Colonic mucosa (tissue), 4 donors: ENCODE measurements at regions not wholly inside any gene's neighbourhood (a gene's known extent, or its start where the extent isn't known, plus 50 kb on each side); places are given as distances from the start of the nearest gene placed in this dataset.

ENCODE experiments used
- DNase-seq: peaks from one replicate; pipeline ENCODE4 v3.0.0-alpha.2; 2020
- H3K27ac ChIP-seq: fragments of 200-600 bp; one replicate; pipeline ENCODE4 v1.8.0; 2021
- H3K27me3 ChIP-seq: fragments of 200-600 bp; one replicate; pipeline ENCODE4 v1.8.0; 2021
- H3K36me3 ChIP-seq: fragments of 200-600 bp; one replicate; pipeline ENCODE4 v1.8.0; 2021
- H3K4me1 ChIP-seq: fragments of 200-600 bp; one replicate; pipeline ENCODE4 v1.8.0; 2021; ENCODE audit warnings: mild to moderate bottlenecking
- H3K4me3 ChIP-seq: fragments of 200-600 bp; one replicate; pipeline ENCODE4 v1.8.0; 2021
- H3K9ac ChIP-seq, 2 donors: one replicate each; pipeline ENCODE4 v1.7.0; 2013; ENCODE audit warnings: control low read depth in 2 of 2, low read depth in 2 of 2, low read length in 2 of 2
- H3K9me3 ChIP-seq: fragments of 200-600 bp; one replicate; pipeline ENCODE4 v1.8.0; 2021
- intact Hi-C: fragments of 100-400 bp; cut with DNase I; formaldehyde crosslinking; loops from one replicate; pipeline ENCODE4 v1.14.1; 2022
- TF ChIP-seq, protein P1 (sequence below): fragments of 200-600 bp; IDR thresholded peaks from one replicate; pipeline ENCODE4 v1.8.0; 2022; ENCODE audit warnings: antibody characterized with exemption, mild to moderate bottlenecking
- donor health status: healthy.
- donor health status: DM: no; HTN: no; CAD: no.
- donor health status: DM: no; HTN: no; CAD: no.

DNA sequence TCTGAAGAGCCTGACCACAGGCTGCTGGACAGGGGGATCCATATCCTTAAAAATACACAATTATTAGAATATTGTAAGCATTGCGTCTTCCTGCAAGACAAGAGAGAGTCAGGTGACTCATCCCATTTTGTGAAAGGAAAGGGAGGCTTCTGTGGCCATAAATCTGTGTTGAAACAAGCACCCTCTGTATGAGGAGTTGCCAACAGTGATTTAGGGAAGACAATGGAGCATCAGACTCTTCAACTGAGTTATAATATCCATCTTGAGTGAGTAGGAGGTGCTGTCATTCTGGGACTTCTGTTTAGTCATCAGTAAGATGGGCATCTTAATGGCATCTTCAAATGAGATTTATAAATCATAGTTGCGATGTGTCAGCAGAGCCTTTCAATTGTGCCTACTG is 554.5 kb downstream of the AACS start:
- DNase-seq = no peak
- Histone ChIP-seq H3K4me3 (no peak overlapping the region), H3K27me3 (no peaks in the 10 kb centered on the region), H3K36me3 (no peaks in the 10 kb centered on the region), H3K27ac (no peak overlapping the region), H3K9me3 (no peaks in the 10 kb centered on the region), H3K9ac (no peak overlapping the region), H3K4me1 (no peaks in the 10 kb centered on the region)
- TF ChIP-seq, protein P1, sequence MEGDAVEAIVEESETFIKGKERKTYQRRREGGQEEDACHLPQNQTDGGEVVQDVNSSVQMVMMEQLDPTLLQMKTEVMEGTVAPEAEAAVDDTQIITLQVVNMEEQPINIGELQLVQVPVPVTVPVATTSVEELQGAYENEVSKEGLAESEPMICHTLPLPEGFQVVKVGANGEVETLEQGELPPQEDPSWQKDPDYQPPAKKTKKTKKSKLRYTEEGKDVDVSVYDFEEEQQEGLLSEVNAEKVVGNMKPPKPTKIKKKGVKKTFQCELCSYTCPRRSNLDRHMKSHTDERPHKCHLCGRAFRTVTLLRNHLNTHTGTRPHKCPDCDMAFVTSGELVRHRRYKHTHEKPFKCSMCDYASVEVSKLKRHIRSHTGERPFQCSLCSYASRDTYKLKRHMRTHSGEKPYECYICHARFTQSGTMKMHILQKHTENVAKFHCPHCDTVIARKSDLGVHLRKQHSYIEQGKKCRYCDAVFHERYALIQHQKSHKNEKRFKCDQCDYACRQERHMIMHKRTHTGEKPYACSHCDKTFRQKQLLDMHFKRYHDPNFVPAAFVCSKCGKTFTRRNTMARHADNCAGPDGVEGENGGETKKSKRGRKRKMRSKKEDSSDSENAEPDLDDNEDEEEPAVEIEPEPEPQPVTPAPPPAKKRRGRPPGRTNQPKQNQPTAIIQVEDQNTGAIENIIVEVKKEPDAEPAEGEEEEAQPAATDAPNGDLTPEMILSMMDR = no peak
- intact Hi-C loops = no loop called here

DNA sequence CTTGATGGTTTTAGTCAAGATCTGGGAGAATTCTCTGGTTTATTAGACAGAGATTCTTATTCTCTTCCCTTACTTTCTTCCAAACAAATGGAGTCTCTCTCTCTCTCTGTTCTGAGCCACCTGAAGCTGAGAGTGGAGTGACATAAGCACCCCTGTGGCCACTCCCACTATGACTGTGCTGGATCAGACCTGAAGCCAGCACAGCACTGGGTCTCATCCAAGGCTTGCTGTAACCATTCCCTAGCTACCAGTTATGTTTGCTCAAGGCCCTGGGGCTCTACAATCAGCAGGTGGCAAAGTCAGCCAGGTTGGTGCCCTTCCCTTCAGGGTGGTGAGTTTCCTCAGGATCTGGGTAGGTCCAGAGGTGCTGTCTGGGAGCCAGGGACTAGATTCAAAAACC is 568.5 kb downstream of the AACS start:
- no peak for DNase-seq
- Histone ChIP-seq H3K36me3 (no peaks in the 10 kb centered on the region), H3K27me3 (no peaks in the 10 kb centered on the region), H3K4me3 (no peak overlapping the region), H3K9ac (no peak overlapping the region), H3K4me1 (no peaks in the 10 kb centered on the region), H3K27ac (no peak overlapping the region), H3K9me3 (no peaks in the 10 kb centered on the region)
- intact Hi-C loops = no loop called here
- TF ChIP-seq, protein P1 = no peak

DNA sequence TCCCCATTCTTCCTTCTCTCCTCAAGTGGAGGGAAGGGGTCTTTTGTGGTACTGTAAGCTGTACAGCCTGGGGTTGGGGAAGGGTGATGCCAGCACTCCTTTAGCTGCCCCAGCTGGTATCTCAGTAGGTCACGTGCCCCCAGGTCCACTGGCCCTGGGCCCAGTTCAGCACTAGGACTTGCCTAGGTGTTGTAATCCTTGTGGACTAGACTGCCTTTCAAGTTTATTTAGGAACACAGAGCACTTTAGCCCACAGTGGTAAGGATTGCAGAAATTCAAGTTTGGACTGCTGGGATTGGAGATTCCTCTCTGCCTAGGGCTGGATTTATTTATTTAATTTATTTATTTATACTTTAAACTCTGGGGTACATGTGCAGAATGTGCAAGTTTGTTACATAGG is 569.6 kb downstream of the AACS start:
- Histone ChIP-seq H3K27ac (no peak overlapping the region), H3K36me3 (no peaks in the 10 kb centered on the region), H3K27me3 (no peaks in the 10 kb centered on the region), H3K4me1 (no peaks in the 10 kb centered on the region), H3K4me3 (no peak overlapping the region), H3K9ac (no peak overlapping the region), H3K9me3 (no peaks in the 10 kb centered on the region)
- TF ChIP-seq, protein P1 = no peak
- no peak for DNase-seq
- intact Hi-C loops = no loop called here

DNA sequence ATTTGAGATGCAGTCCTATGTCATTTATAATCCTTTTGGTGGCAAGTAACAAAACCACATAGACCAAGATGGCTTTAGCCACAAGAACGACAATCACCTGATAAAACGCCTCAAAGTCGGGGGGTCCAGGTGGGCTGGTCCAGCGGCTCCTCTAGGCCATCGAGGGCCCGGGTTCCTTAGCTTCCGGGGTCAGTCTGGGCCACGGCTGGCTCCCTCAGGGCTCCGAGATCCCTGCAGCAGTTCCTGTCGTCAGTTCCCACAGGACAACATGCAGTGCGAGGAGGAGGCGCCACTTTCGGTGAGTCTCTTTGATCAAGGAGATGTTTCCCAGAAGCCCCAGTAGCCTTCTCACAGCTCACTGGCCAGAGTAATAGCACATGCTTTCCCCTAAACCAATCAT is 574.6 kb downstream of the AACS start:
- no peak for DNase-seq
- Histone ChIP-seq H3K27ac (no peak overlapping the region), H3K9ac (no peak overlapping the region), H3K4me3 (no peak overlapping the region), H3K9me3 (no peaks in the 10 kb centered on the region), H3K27me3 (no peaks in the 10 kb centered on the region), H3K36me3 (no peaks in the 10 kb centered on the region), H3K4me1 (no peaks in the 10 kb centered on the region)
- intact Hi-C loops = no loop called here
- TF ChIP-seq, protein P1 = no peak

DNA sequence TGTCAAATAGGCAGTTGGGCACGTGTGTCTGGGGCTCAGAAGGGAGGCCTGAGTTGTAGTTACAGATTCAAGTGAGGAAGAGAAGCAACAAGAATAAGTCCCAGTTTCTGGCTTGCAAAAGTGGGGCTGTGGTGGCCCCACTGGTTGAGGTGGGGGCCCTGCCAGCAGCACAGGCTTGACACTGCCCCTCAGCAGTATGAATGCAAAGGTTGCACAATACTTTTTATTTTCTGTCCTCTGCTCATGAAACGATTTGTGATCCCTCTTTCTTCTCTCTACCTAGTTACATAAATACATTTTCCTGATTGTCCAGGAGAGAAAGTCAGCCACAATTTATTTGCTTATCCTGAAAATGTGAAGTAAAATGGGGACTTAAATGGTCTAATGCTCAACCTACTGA is 577.8 kb downstream of the AACS start:
- Histone ChIP-seq H3K9ac (no peak overlapping the region), H3K27me3 (no peaks in the 10 kb centered on the region), H3K36me3 (no peaks in the 10 kb centered on the region), H3K4me3 (no peak overlapping the region), H3K4me1 (no peaks in the 10 kb centered on the region), H3K27ac (no peak overlapping the region), H3K9me3 (no peaks in the 10 kb centered on the region)
- DNase-seq = no peak
- TF ChIP-seq, protein P1 = no peak
- intact Hi-C loops = no loop called here

DNA sequence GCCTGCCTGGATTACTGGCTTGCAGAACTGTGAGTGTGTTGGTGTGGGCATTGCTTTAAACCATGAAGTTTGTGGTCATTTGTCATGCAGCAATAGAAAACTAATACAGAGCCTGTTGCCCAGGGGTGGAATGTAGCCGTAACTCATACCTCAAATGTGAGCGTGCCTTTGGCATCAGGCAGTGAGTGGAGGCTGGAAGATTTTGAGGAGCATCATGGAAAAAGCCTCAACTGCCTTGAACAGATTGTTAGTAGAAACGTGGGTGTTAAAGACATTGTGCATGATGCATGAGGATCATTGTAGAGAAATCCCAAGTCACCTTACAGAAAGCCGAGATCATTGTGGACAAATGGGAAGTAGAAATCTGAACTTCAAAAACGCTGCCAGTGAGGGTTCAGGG is 580.5 kb downstream of the AACS start:
- intact Hi-C loops = no loop called here
- H3K9ac ChIP-seq = no peak overlapping the region
- no peaks in the 10 kb centered on the region for H3K4me1 ChIP-seq
- no peaks in the 10 kb centered on the region for H3K27me3 ChIP-seq
- DNase-seq = no peak
- H3K4me3 ChIP-seq = no peak overlapping the region
- H3K36me3 ChIP-seq = no peaks in the 10 kb centered on the region
- no peaks in the 10 kb centered on the region for H3K9me3 ChIP-seq
- TF ChIP-seq, protein P1 = no peak
- H3K27ac ChIP-seq = no peak overlapping the region
